ENCODE measurements at regions not wholly inside any gene's neighbourhood (a gene's known extent, or its start where the extent isn't known, plus 50 kb on each side); places are given as distances from the start of the nearest gene placed in this dataset.
"Not testable (repeated sequence)": the region's sequence is repeated elsewhere in the genome, so short reads cannot be mapped to it uniquely, and the experiment has no call there.

- H3K4me1 ChIP-seq; H3K9me3 ChIP-seq; H3K4me3 ChIP-seq; DNase-seq; H3K27me3 ChIP-seq; H3K36me3 ChIP-seq; H3K9ac ChIP-seq (ENCODE audit: low read depth in 2 of 2, low read length in 2 of 2); intact Hi-C loops (cut with DNase I); H3K27ac ChIP-seq: not testable (repeated sequence)
Measured at GRCh38 chr7:76712926-76713325, 85.8 kb upstream of the POMZP3 start.

- H3K4me3 ChIP-seq; H3K9ac ChIP-seq (ENCODE audit: low read depth in 2 of 2, low read length in 2 of 2); H3K4me1 ChIP-seq; intact Hi-C loops (cut with DNase I); DNase-seq; H3K36me3 ChIP-seq; H3K27ac ChIP-seq; H3K9me3 ChIP-seq; H3K27me3 ChIP-seq: not testable (repeated sequence)
Measured at GRCh38 chr7:76711648-76712047, 84.6 kb upstream of the POMZP3 start.

- H3K4me1 ChIP-seq; H3K36me3 ChIP-seq; H3K27ac ChIP-seq; DNase-seq; H3K9ac ChIP-seq (ENCODE audit: low read depth in 2 of 2, low read length in 2 of 2); H3K27me3 ChIP-seq; intact Hi-C loops (cut with DNase I); H3K4me3 ChIP-seq; H3K9me3 ChIP-seq: not testable (repeated sequence)
Measured at GRCh38 chr7:76709703-76710102, 82.6 kb upstream of the POMZP3 start.

- H3K4me1 ChIP-seq; H3K4me3 ChIP-seq; H3K9me3 ChIP-seq; DNase-seq; H3K36me3 ChIP-seq; intact Hi-C loops (cut with DNase I); H3K27me3 ChIP-seq; H3K27ac ChIP-seq; H3K9ac ChIP-seq (ENCODE audit: low read depth in 2 of 2, low read length in 2 of 2): not testable (repeated sequence)
Measured at GRCh38 chr7:76708446-76708845, 81.4 kb upstream of the POMZP3 start.

- intact Hi-C loops (cut with DNase I); H3K27ac ChIP-seq; H3K4me3 ChIP-seq; H3K36me3 ChIP-seq; H3K9ac ChIP-seq (ENCODE audit: low read depth in 2 of 2, low read length in 2 of 2); H3K27me3 ChIP-seq; H3K4me1 ChIP-seq; DNase-seq; H3K9me3 ChIP-seq: not testable (repeated sequence)
Measured at GRCh38 chr7:76703815-76704214, 76.7 kb upstream of the POMZP3 start.

GRCh38 chr7:76686277-76686676 lies 59.2 kb upstream of the POMZP3 start:
- intact Hi-C loops (cut with DNase I); H3K9me3 ChIP-seq; H3K27ac ChIP-seq; H3K27me3 ChIP-seq; H3K4me3 ChIP-seq; H3K9ac ChIP-seq (ENCODE audit: low read depth in 2 of 2, low read length in 2 of 2); DNase-seq; H3K4me1 ChIP-seq; H3K36me3 ChIP-seq: not testable (repeated sequence)

GRCh38 chr7:76684737-76685136 lies 57.7 kb upstream of the POMZP3 start:
- H3K4me1 ChIP-seq; H3K4me3 ChIP-seq; H3K9ac ChIP-seq (ENCODE audit: low read depth in 2 of 2, low read length in 2 of 2); intact Hi-C loops (cut with DNase I); H3K9me3 ChIP-seq; DNase-seq; H3K27ac ChIP-seq; H3K36me3 ChIP-seq; H3K27me3 ChIP-seq: not testable (repeated sequence)

GRCh38 chr7:76683631-76684030 lies 56.6 kb upstream of the POMZP3 start:
- H3K27ac ChIP-seq; H3K4me1 ChIP-seq; H3K27me3 ChIP-seq; H3K9me3 ChIP-seq; H3K9ac ChIP-seq (ENCODE audit: low read depth in 2 of 2, low read length in 2 of 2); H3K4me3 ChIP-seq; intact Hi-C loops (cut with DNase I); H3K36me3 ChIP-seq; DNase-seq: not testable (repeated sequence)

GRCh38 chr7:76681810-76682209 lies 54.7 kb upstream of the POMZP3 start:
- H3K4me1 ChIP-seq; H3K9ac ChIP-seq (ENCODE audit: low read depth in 2 of 2, low read length in 2 of 2); H3K27me3 ChIP-seq; H3K36me3 ChIP-seq; intact Hi-C loops (cut with DNase I); H3K27ac ChIP-seq; DNase-seq; H3K9me3 ChIP-seq; H3K4me3 ChIP-seq: not testable (repeated sequence)

- DNase-seq; intact Hi-C loops (cut with DNase I): not testable (repeated sequence)
Measured at GRCh38 chr7:76679174-76679573, 52.1 kb upstream of the POMZP3 start.

GRCh38 chr7:76678500-76678899 lies 51.4 kb upstream of the POMZP3 start:
- intact Hi-C loops (cut with DNase I); H3K27me3 ChIP-seq; H3K4me3 ChIP-seq; H3K4me1 ChIP-seq; H3K9me3 ChIP-seq; H3K36me3 ChIP-seq; H3K9ac ChIP-seq (ENCODE audit: low read depth in 2 of 2, low read length in 2 of 2); DNase-seq; H3K27ac ChIP-seq: not testable (repeated sequence)

More at GRCh38 chr7:76679174-76679573, 52.1 kb upstream of the POMZP3 start:
- H3K9ac ChIP-seq (ENCODE audit: low read depth in 2 of 2, low read length in 2 of 2); H3K4me3 ChIP-seq; H3K27ac ChIP-seq; H3K36me3 ChIP-seq; H3K27me3 ChIP-seq; H3K4me1 ChIP-seq; H3K9me3 ChIP-seq: not testable (repeated sequence)

GRCh38 chr7:76676890-76677289 lies 49.8 kb upstream of the POMZP3 start:
- H3K27me3 ChIP-seq; H3K9ac ChIP-seq (ENCODE audit: low read depth in 2 of 2, low read length in 2 of 2); H3K4me3 ChIP-seq; H3K9me3 ChIP-seq; H3K27ac ChIP-seq; DNase-seq; H3K36me3 ChIP-seq; H3K4me1 ChIP-seq; intact Hi-C loops (cut with DNase I): not testable (repeated sequence)
